ENCODE measurements at regions not wholly inside any gene's neighbourhood (a gene's known extent, or its start where the extent isn't known, plus 50 kb on each side); places are given as distances from the start of the nearest gene placed in this dataset.

DNA sequence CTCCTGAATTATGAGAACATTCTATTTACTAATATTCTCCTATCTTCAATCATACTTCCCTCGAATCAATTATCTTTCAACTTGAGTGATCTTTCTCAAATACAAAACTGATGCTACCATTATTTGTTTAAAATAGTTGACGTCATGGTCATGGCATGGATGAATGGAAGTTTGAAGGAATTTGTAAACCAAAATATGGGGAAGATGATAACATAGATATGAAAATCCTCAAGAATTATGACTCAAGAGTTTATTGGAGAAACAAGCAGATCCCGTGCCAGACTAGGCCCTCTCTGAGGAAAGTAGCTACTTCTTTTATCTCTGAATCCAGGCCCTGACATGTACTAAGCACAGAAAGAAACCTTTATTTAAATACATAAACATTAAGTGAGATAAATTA is 270.4 kb upstream of the MC4R start:
- TF ChIP-seq CTCF (IDR thresholded peaks at IDR 0.05; ENCODE audit: insufficient read depth, low read depth, low read length) (no peak), EZH2 (IDR thresholded peaks at IDR 0.05; ENCODE audit: insufficient read depth, low read length) (no peak)

Measured in astrocyte (in vitro differentiated cells and primary cell).